Skeletal muscle cell (primary cell): ENCODE measurements at regions not wholly inside any gene's neighbourhood (a gene's known extent, or its start where the extent isn't known, plus 50 kb on each side); places are given as distances from the start of the nearest gene placed in this dataset.
"Not testable (repeated sequence)": the region's sequence is repeated elsewhere in the genome, so short reads cannot be mapped to it uniquely, and the experiment has no call there.

Source experiments
- DNase-seq: peaks from one replicate; pipeline ENCODE4 v3.0.0-alpha.2; 2010; ENCODE audit warnings: low read depth
- H3K4me3 ChIP-seq: 2 replicates; pipeline ENCODE4 v1.5.1; 2011; ENCODE audit warnings: low read depth, mild to moderate bottlenecking, control low read depth, low read length, moderate library complexity

- H3K4me3 ChIP-seq, result no peak overlapping the region
- DNase-seq, result no peak
These were observed 188.7 kb upstream of the COL3A1 start for GRCh38 chr2:188785490-188785889.

- DNase-seq, result peak; percentile 73
- H3K4me3 ChIP-seq, result no peak overlapping the region
These were observed 187.8 kb upstream of the COL3A1 start for GRCh38 chr2:188786368-188786841.

GRCh38 chr2:188787021-188787657 is 187.0 kb upstream of the COL3A1 start:
- H3K4me3 ChIP-seq, result no peak overlapping the region
- DNase-seq, result peak; percentile 77

GRCh38 chr2:188787658-188788240 is 186.4 kb upstream of the COL3A1 start:
- peak overlapping the region; percentile 14 for H3K4me3 ChIP-seq
- DNase-seq, result peak; percentile 85

- H3K4me3 ChIP-seq, result no peak overlapping the region
- DNase-seq, result peak; percentile 81
These were observed 185.6 kb upstream of the COL3A1 start for GRCh38 chr2:188788621-188789020.

GRCh38 chr2:188789951-188790350 is 184.2 kb upstream of the COL3A1 start:
- H3K4me3 ChIP-seq, result no peak overlapping the region
- DNase-seq, result no peak

GRCh38 chr2:188794453-188794852 is 179.7 kb upstream of the COL3A1 start:
- H3K4me3 ChIP-seq, DNase-seq: not testable (repeated sequence)

GRCh38 chr2:188795762-188796161 is 178.4 kb upstream of the COL3A1 start:
- no peak for DNase-seq
- no peak overlapping the region for H3K4me3 ChIP-seq

GRCh38 chr2:188797371-188797770 is 176.8 kb upstream of the COL3A1 start:
- no peak overlapping the region for H3K4me3 ChIP-seq
- no peak for DNase-seq

- peak; percentile 85 for DNase-seq
- H3K4me3 ChIP-seq, result no peak overlapping the region
These were observed 176.0 kb upstream of the COL3A1 start for GRCh38 chr2:188798159-188798558.

- H3K4me3 ChIP-seq, result no peak overlapping the region
- DNase-seq, result no peak
These were observed 169.0 kb upstream of the COL3A1 start for GRCh38 chr2:188805219-188805618.

GRCh38 chr2:188808947-188809355 is 165.2 kb upstream of the COL3A1 start:
- DNase-seq, result peak; percentile 76
- H3K4me3 ChIP-seq, result no peak overlapping the region

- DNase-seq, result no peak
- no peak overlapping the region for H3K4me3 ChIP-seq
These were observed 163.6 kb upstream of the COL3A1 start for GRCh38 chr2:188810586-188810985.

GRCh38 chr2:188811522-188811921 is 162.7 kb upstream of the COL3A1 start:
- peak; percentile 67 for DNase-seq
- no peak overlapping the region for H3K4me3 ChIP-seq

- no peak for DNase-seq
- no peak overlapping the region for H3K4me3 ChIP-seq
These were observed 160.9 kb upstream of the COL3A1 start for GRCh38 chr2:188813315-188813714.

- no peak overlapping the region for H3K4me3 ChIP-seq
- DNase-seq, result no peak
These were observed 160.3 kb upstream of the COL3A1 start for GRCh38 chr2:188813857-188814256.

- no peak for DNase-seq
- no peak overlapping the region for H3K4me3 ChIP-seq
These were observed 155.2 kb upstream of the COL3A1 start for GRCh38 chr2:188819011-188819410.

- DNase-seq, result no peak
- no peak overlapping the region for H3K4me3 ChIP-seq
These were observed 154.4 kb upstream of the COL3A1 start for GRCh38 chr2:188819792-188820191.

GRCh38 chr2:188820576-188820975 is 153.6 kb upstream of the COL3A1 start:
- DNase-seq, result no peak
- H3K4me3 ChIP-seq, result no peak overlapping the region

GRCh38 chr2:188824125-188824524 is 150.0 kb upstream of the COL3A1 start:
- DNase-seq, result no peak
- H3K4me3 ChIP-seq, result no peak overlapping the region

- no peak for DNase-seq
- H3K4me3 ChIP-seq, result no peak overlapping the region
These were observed 140.8 kb upstream of the COL3A1 start for GRCh38 chr2:188833331-188833730.
